SU-DHL-6 (cell line): ENCODE measurements at regions not wholly inside any gene's neighbourhood (a gene's known extent, or its start where the extent isn't known, plus 50 kb on each side); places are given as distances from the start of the nearest gene placed in this dataset.

Experiments
- CTCF ChIP-seq: fragments of 200-600 bp; sonication (generic); IDR thresholded peaks from one replicate; pipeline ENCODE4 v1.5.1; 2017; ENCODE audit warnings: antibody characterized with exemption, mild to moderate bottlenecking, low read length, moderate library complexity; ENCODE audit not compliant: insufficient read depth, poor library complexity, severe bottlenecking
- EZH2phosphoT487 ChIP-seq: fragments of 200-600 bp; sonication (generic), shearing (Covaris generic); conservative IDR thresholded peaks from 2 replicates; pipeline ENCODE4 v1.6.1; 2018; ENCODE audit warnings: mild to moderate bottlenecking, antibody characterized with exemption, low read length, moderate library complexity, mixed read lengths

DNA sequence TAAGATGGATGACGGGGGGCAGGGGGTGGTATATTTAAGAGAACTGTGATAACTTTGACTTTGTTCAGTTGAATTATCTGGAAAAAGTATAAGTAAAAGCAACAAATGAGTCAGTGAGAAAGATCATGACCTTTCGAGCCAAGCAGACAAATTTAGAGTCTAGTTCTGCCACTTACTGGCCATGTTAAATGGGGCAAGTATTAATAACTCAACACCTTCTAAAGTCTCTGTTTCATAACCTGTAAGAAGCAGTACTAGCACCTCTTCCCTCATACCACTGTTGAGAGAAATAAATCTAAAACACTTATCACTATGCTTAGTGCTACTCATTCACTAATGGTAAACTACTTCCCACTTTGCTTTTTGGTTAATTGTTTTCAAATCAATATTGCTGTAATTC is 604.4 kb upstream of the LRRN3 start:
- TF ChIP-seq CTCF: no peak
- no peak for TF ChIP-seq EZH2phosphoT487
